ENCODE measurements at regions not wholly inside any gene's neighbourhood (a gene's known extent, or its start where the extent isn't known, plus 50 kb on each side); places are given as distances from the start of the nearest gene placed in this dataset.

GRCh38 chr7:41629711-41630111 is 73.2 kb downstream of the INHBA start:
- TF ChIP-seq CTCF (IDR thresholded peaks at IDR 0.05; ENCODE audit: poor library complexity) (no peak), EZH2phosphoT487 (IDR thresholded peaks at IDR 0.05; ENCODE audit: low read depth, severe bottlenecking, unreplicated experiment) (no peak)
